OCI-LY3 (cell line): ENCODE measurements at regions not wholly inside any gene's neighbourhood (a gene's known extent, or its start where the extent isn't known, plus 50 kb on each side); places are given as distances from the start of the nearest gene placed in this dataset.

ENCODE experiments used
- EZH2phosphoT487 ChIP-seq: fragments of 200-600 bp; shearing (Covaris generic); IDR thresholded peaks from 2 replicates; pipeline ENCODE4 v1.6.1; 2018; ENCODE audit warnings: antibody characterized with exemption, mixed run types, low read depth
- TF ChIP-seq, protein P1 (sequence below): fragments of 200-600, 300-600 bp; sonication (generic); IDR thresholded peaks from 2 replicates; pipeline ENCODE4 v1.5.1; 2014; ENCODE audit warnings: antibody characterized with exemption, low read length, low read depth

DNA sequence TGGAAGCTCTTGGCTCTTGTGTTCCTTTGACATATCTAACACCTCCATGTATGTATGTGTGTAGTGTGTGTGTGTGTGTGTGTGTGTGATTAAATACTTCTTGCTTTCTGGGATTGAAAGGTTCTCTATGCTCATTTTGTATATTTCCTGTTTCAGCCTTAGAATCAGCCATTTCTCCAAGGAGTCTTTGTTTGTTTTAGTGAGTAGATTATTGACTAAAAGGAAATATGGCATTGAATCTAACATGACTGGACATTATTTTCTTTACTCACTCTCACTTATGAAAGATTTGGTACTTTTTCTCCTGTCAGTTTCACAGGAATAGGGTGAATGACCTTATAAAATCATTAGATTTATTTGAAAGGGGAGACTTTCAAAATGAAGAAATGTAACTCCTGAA is 413.8 kb upstream of the SLC14A2 start:
- TF ChIP-seq, protein P1, sequence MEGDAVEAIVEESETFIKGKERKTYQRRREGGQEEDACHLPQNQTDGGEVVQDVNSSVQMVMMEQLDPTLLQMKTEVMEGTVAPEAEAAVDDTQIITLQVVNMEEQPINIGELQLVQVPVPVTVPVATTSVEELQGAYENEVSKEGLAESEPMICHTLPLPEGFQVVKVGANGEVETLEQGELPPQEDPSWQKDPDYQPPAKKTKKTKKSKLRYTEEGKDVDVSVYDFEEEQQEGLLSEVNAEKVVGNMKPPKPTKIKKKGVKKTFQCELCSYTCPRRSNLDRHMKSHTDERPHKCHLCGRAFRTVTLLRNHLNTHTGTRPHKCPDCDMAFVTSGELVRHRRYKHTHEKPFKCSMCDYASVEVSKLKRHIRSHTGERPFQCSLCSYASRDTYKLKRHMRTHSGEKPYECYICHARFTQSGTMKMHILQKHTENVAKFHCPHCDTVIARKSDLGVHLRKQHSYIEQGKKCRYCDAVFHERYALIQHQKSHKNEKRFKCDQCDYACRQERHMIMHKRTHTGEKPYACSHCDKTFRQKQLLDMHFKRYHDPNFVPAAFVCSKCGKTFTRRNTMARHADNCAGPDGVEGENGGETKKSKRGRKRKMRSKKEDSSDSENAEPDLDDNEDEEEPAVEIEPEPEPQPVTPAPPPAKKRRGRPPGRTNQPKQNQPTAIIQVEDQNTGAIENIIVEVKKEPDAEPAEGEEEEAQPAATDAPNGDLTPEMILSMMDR: no peak
- no peak for TF ChIP-seq EZH2phosphoT487
